ENCODE measurements at regions not wholly inside any gene's neighbourhood (a gene's known extent, or its start where the extent isn't known, plus 50 kb on each side); places are given as distances from the start of the nearest gene placed in this dataset.
A peak's percentile ranks its signal among the peaks of the same experiment; 100 is the strongest.

DNA sequence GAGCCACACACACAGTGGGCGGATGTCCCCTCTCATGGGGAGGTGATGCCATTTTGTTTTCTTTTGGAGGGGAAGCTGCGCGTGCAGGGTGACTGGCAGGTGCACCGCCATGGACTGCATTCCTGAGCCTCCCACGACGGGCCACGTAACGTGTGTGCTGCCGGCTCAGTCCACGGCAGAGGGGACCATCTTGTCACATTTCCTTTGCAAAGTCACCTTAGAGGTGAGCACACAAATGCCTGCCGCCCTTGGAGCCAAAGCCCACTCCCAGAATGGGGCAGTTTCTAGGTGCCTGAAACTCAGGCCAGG is 262.5 kb downstream of the CTTN start:
- Histone ChIP-seq H4K20me1 (ENCODE audit: insufficient read depth) (no peaks in the 10 kb centered on the region), H3K9ac (ENCODE audit: low read length) (peak overlapping the region; percentile 95), H3K36me3 (ENCODE audit: insufficient read depth, low read length) (no peaks in the 10 kb centered on the region), H3K9me3 (ENCODE audit: low read length) (no peaks in the 10 kb centered on the region), H3K4me3 (ENCODE audit: low read length) (peak overlapping the region; percentile 97), H3K27ac (ENCODE audit: low read length) (peak overlapping the region; percentile 87), H3K79me2 (replicated peaks; ENCODE audit: insufficient read depth, low read length) (peaks cover 64% of the 10 kb centered on the region), H2AFZ (ENCODE audit: low read depth, low read length) (no peak overlapping the region), H3K27me3 (ENCODE audit: insufficient read depth, low read depth, low read length) (no peaks in the 10 kb centered on the region), H3K9me2 (ENCODE audit: insufficient read depth, low read length) (no peaks in the 10 kb centered on the region), H3K4me2 (ENCODE audit: low read length) (peak overlapping the region; percentile 91), H3F3A (ENCODE audit: insufficient read depth, low read length, poor library complexity, severe bottlenecking) (no peaks in the 10 kb centered on the region)
- TF ChIP-seq, protein P1, sequence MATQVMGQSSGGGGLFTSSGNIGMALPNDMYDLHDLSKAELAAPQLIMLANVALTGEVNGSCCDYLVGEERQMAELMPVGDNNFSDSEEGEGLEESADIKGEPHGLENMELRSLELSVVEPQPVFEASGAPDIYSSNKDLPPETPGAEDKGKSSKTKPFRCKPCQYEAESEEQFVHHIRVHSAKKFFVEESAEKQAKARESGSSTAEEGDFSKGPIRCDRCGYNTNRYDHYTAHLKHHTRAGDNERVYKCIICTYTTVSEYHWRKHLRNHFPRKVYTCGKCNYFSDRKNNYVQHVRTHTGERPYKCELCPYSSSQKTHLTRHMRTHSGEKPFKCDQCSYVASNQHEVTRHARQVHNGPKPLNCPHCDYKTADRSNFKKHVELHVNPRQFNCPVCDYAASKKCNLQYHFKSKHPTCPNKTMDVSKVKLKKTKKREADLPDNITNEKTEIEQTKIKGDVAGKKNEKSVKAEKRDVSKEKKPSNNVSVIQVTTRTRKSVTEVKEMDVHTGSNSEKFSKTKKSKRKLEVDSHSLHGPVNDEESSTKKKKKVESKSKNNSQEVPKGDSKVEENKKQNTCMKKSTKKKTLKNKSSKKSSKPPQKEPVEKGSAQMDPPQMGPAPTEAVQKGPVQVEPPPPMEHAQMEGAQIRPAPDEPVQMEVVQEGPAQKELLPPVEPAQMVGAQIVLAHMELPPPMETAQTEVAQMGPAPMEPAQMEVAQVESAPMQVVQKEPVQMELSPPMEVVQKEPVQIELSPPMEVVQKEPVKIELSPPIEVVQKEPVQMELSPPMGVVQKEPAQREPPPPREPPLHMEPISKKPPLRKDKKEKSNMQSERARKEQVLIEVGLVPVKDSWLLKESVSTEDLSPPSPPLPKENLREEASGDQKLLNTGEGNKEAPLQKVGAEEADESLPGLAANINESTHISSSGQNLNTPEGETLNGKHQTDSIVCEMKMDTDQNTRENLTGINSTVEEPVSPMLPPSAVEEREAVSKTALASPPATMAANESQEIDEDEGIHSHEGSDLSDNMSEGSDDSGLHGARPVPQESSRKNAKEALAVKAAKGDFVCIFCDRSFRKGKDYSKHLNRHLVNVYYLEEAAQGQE (IDR thresholded peaks at IDR 0.05; ENCODE audit: borderline replicate concordance), result no peak
- TF ChIP-seq EZH2 (IDR thresholded peaks at IDR 0.05; ENCODE audit: borderline replicate concordance, insufficient read depth, low read length, poor library complexity, severe bottlenecking) (no peak), EP300 (conservative IDR thresholded peaks at IDR 0.05; ENCODE audit: poor library complexity, severe bottlenecking) (no peak), TAF1 (IDR thresholded peaks at IDR 0.05; ENCODE audit: low read depth) (no peak), POLR2AphosphoS5 (IDR thresholded peaks at IDR 0.05) (no peak), MXI1 (conservative IDR thresholded peaks at IDR 0.05; ENCODE audit: poor library complexity, severe bottlenecking) (peak; percentile 38), SMC3 (conservative IDR thresholded peaks at IDR 0.05; ENCODE audit: poor library complexity) (no peak)
- TF ChIP-seq, protein P2, sequence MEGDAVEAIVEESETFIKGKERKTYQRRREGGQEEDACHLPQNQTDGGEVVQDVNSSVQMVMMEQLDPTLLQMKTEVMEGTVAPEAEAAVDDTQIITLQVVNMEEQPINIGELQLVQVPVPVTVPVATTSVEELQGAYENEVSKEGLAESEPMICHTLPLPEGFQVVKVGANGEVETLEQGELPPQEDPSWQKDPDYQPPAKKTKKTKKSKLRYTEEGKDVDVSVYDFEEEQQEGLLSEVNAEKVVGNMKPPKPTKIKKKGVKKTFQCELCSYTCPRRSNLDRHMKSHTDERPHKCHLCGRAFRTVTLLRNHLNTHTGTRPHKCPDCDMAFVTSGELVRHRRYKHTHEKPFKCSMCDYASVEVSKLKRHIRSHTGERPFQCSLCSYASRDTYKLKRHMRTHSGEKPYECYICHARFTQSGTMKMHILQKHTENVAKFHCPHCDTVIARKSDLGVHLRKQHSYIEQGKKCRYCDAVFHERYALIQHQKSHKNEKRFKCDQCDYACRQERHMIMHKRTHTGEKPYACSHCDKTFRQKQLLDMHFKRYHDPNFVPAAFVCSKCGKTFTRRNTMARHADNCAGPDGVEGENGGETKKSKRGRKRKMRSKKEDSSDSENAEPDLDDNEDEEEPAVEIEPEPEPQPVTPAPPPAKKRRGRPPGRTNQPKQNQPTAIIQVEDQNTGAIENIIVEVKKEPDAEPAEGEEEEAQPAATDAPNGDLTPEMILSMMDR (IDR thresholded peaks at IDR 0.05; ENCODE audit: poor library complexity, severe bottlenecking), result no peak

DNA sequence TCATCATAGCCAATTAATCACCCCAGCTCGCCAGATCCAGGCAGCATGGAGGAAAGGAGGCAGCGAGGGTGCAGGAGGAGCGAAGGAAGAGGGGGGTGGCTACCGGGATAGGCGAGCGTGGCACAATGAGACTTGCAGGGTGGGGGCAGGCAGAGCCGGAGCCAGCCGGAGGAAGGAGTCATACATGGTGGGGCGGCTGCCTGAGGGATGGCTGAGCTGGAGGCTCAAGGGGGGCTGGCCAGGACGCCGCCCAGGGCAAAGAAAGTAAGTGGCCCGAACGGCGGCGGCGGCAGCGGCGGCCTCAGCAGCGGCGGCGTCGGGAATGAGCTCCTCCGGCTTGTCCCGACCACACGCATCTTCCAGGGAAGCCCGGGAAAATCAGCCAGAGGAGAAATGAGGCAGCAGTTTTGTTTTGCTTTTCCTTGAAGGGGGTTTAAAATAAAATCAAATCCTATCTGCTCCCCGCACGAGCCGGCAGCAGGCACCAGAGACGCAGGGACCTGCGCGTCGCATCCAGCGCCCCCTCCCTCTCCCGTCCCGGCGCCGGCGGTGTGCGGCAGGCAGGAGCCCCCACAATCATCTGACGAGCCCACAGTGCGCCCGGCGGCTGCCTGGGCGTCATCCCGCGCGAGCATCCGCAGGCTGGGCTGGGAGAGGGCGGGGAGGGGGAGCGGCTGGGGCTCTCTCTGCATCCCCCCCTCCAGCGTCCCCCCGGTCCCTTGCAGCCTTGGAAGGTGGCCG is 263.6 kb downstream of the CTTN start:
- Histone ChIP-seq H3K4me3 (ENCODE audit: low read length) (peak overlapping the region; percentile 97), H3K9me2 (ENCODE audit: insufficient read depth, low read length) (no peaks in the 10 kb centered on the region), H3K9ac (ENCODE audit: low read length) (peak overlapping the region; percentile 95), H3F3A (ENCODE audit: insufficient read depth, low read length, poor library complexity, severe bottlenecking) (no peaks in the 10 kb centered on the region), H3K27ac (ENCODE audit: low read length) (peak overlapping the region; percentile 87), H3K9me3 (ENCODE audit: low read length) (no peaks in the 10 kb centered on the region), H2AFZ (ENCODE audit: low read depth, low read length) (peak overlapping the region; percentile 73), H3K4me2 (ENCODE audit: low read length) (peak overlapping the region; percentile 98), H3K27me3 (ENCODE audit: insufficient read depth, low read depth, low read length) (no peaks in the 10 kb centered on the region), H3K36me3 (ENCODE audit: insufficient read depth, low read length) (no peaks in the 10 kb centered on the region), H3K79me2 (replicated peaks; ENCODE audit: insufficient read depth, low read length) (peaks cover 58% of the 10 kb centered on the region), H4K20me1 (ENCODE audit: insufficient read depth) (no peaks in the 10 kb centered on the region)
- TF ChIP-seq EZH2 (IDR thresholded peaks at IDR 0.05; ENCODE audit: borderline replicate concordance, insufficient read depth, low read length, poor library complexity, severe bottlenecking) (no peak), EP300 (conservative IDR thresholded peaks at IDR 0.05; ENCODE audit: poor library complexity, severe bottlenecking) (peak; percentile 34), RAD21 (conservative IDR thresholded peaks at IDR 0.05) (peak; percentile 50), TAF1 (IDR thresholded peaks at IDR 0.05; ENCODE audit: low read depth) (peak; percentile 73), SMC3 (conservative IDR thresholded peaks at IDR 0.05; ENCODE audit: poor library complexity) (peak; percentile 53), POLR2AphosphoS5 (IDR thresholded peaks at IDR 0.05) (peak; percentile 81), MXI1 (conservative IDR thresholded peaks at IDR 0.05; ENCODE audit: poor library complexity, severe bottlenecking) (peak; percentile 74)
- TF ChIP-seq, protein P1 (IDR thresholded peaks at IDR 0.05; ENCODE audit: borderline replicate concordance), result peak; percentile 87
- TF ChIP-seq, protein P2 (IDR thresholded peaks at IDR 0.05; ENCODE audit: poor library complexity, severe bottlenecking), result peak; percentile 37
